ENCODE measurements at regions not wholly inside any gene's neighbourhood (a gene's known extent, or its start where the extent isn't known, plus 50 kb on each side); places are given as distances from the start of the nearest gene placed in this dataset.

- DNase-seq, result peak in 11 of 14 donors; percentile 16 to 79 (median 36)
These were observed 229.2 kb upstream of the CAMK1G start for GRCh38 chr1:209354111-209354839.

GRCh38 chr1:209354840-209355165, 228.7 kb upstream of the CAMK1G start:
- DNase-seq, result no peak

GRCh38 chr1:209355415-209355814, 228.1 kb upstream of the CAMK1G start:
- DNase-seq, result no peak

- DNase-seq, result no peak
These were observed 226.5 kb upstream of the CAMK1G start for GRCh38 chr1:209356976-209357377.

- peak in 3 of 14 donors; percentile 8 to 97 (median 18) for DNase-seq
These were observed 220.4 kb upstream of the CAMK1G start for GRCh38 chr1:209363112-209363511.

- DNase-seq, result no peak
These were observed 218.8 kb upstream of the CAMK1G start for GRCh38 chr1:209364716-209365115.

- DNase-seq, result no peak
These were observed 216.3 kb upstream of the CAMK1G start for GRCh38 chr1:209367061-209367772.

GRCh38 chr1:209368864-209369598, 214.5 kb upstream of the CAMK1G start:
- peak in 2 of 14 donors; percentile 15 to 93 for DNase-seq

GRCh38 chr1:209370241-209370995, 213.1 kb upstream of the CAMK1G start:
- DNase-seq, result no peak

- DNase-seq, result no peak
These were observed 208.4 kb upstream of the CAMK1G start for GRCh38 chr1:209375097-209375496.

GRCh38 chr1:209375671-209376365, 207.7 kb upstream of the CAMK1G start:
- no peak for DNase-seq

GRCh38 chr1:209376774-209377173, 206.7 kb upstream of the CAMK1G start:
- DNase-seq, result no peak

- DNase-seq, result no peak
These were observed 205.5 kb upstream of the CAMK1G start for GRCh38 chr1:209377995-209378394.

- DNase-seq, result no peak
These were observed 204.2 kb upstream of the CAMK1G start for GRCh38 chr1:209379280-209379679.

- no peak for DNase-seq
These were observed 203.1 kb upstream of the CAMK1G start for GRCh38 chr1:209380420-209380819.

GRCh38 chr1:209382231-209383100, 201.0 kb upstream of the CAMK1G start:
- DNase-seq, result no peak

GRCh38 chr1:209383422-209383821, 200.1 kb upstream of the CAMK1G start:
- no peak for DNase-seq

- no peak for DNase-seq
These were observed 199.4 kb upstream of the CAMK1G start for GRCh38 chr1:209383907-209384709.

- DNase-seq, result no peak
These were observed 198.6 kb upstream of the CAMK1G start for GRCh38 chr1:209384710-209385550.
